ENCODE measurements at regions not wholly inside any gene's neighbourhood (a gene's known extent, or its start where the extent isn't known, plus 50 kb on each side); places are given as distances from the start of the nearest gene placed in this dataset.

DNA sequence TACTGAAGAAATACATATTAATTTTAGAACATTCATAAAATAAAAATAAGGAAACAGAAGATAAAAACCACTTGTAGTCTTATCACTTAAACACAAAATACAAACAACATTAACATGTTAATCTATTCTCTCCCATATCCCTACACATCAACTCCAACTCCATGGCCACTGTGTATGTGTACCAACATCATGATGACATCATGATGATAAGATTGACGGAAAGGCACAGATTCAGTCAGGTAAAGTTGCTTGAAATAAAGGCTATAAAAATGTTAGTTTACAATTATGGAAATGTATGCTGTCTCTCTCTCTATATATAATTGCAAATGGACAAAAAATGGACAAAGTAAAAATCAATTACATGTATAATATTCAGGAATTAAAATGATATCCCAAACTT is 388.5 kb upstream of the UBE2E3 start:
- TF ChIP-seq, protein P1, sequence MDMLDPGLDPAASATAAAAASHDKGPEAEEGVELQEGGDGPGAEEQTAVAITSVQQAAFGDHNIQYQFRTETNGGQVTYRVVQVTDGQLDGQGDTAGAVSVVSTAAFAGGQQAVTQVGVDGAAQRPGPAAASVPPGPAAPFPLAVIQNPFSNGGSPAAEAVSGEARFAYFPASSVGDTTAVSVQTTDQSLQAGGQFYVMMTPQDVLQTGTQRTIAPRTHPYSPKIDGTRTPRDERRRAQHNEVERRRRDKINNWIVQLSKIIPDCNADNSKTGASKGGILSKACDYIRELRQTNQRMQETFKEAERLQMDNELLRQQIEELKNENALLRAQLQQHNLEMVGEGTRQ (IDR thresholded peaks at IDR 0.05; ENCODE audit: low read depth, low read length), result no peak
- TF ChIP-seq MAFK (IDR thresholded peaks at IDR 0.05; ENCODE audit: low read depth, low read length), result no peak
- no peak for TF ChIP-seq MXI1 (IDR thresholded peaks at IDR 0.05; ENCODE audit: borderline replicate concordance, low read depth, low read length)
- no peak for TF ChIP-seq CHD1 (IDR thresholded peaks at IDR 0.05; ENCODE audit: low read depth, low read length)
- TF ChIP-seq RCOR1 (IDR thresholded peaks at IDR 0.05; ENCODE audit: insufficient replicate concordance, low read length), result no peak
- TF ChIP-seq CEBPB (IDR thresholded peaks at IDR 0.05; ENCODE audit: low read depth, low read length), result no peak
- TF ChIP-seq POLR2A (IDR thresholded peaks at IDR 0.05; ENCODE audit: low read depth, low read length), result no peak
- TF ChIP-seq, protein P2, sequence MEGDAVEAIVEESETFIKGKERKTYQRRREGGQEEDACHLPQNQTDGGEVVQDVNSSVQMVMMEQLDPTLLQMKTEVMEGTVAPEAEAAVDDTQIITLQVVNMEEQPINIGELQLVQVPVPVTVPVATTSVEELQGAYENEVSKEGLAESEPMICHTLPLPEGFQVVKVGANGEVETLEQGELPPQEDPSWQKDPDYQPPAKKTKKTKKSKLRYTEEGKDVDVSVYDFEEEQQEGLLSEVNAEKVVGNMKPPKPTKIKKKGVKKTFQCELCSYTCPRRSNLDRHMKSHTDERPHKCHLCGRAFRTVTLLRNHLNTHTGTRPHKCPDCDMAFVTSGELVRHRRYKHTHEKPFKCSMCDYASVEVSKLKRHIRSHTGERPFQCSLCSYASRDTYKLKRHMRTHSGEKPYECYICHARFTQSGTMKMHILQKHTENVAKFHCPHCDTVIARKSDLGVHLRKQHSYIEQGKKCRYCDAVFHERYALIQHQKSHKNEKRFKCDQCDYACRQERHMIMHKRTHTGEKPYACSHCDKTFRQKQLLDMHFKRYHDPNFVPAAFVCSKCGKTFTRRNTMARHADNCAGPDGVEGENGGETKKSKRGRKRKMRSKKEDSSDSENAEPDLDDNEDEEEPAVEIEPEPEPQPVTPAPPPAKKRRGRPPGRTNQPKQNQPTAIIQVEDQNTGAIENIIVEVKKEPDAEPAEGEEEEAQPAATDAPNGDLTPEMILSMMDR (conservative IDR thresholded peaks at IDR 0.05; ENCODE audit: low read depth, low read length), result no peak
- TF ChIP-seq BHLHE40 (IDR thresholded peaks at IDR 0.05; ENCODE audit: low read depth, low read length), result no peak
- TF ChIP-seq, protein P3, sequence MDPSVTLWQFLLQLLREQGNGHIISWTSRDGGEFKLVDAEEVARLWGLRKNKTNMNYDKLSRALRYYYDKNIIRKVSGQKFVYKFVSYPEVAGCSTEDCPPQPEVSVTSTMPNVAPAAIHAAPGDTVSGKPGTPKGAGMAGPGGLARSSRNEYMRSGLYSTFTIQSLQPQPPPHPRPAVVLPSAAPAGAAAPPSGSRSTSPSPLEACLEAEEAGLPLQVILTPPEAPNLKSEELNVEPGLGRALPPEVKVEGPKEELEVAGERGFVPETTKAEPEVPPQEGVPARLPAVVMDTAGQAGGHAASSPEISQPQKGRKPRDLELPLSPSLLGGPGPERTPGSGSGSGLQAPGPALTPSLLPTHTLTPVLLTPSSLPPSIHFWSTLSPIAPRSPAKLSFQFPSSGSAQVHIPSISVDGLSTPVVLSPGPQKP (IDR thresholded peaks at IDR 0.05; ENCODE audit: borderline replicate concordance, low read depth, low read length), result no peak
- no peak for TF ChIP-seq RFX5 (IDR thresholded peaks at IDR 0.05; ENCODE audit: low read depth, low read length)
- TF ChIP-seq FOS (IDR thresholded peaks at IDR 0.05; ENCODE audit: low read depth, low read length), result no peak
- TF ChIP-seq SMC3 (IDR thresholded peaks at IDR 0.05; ENCODE audit: low read depth, low read length), result no peak
- no peak for TF ChIP-seq NFE2L2 (IDR thresholded peaks at IDR 0.05; ENCODE audit: low read depth, low read length)
- no peak for TF ChIP-seq RAD21 (IDR thresholded peaks at IDR 0.05; ENCODE audit: low read length)
- TF ChIP-seq MAZ (IDR thresholded peaks at IDR 0.05; ENCODE audit: borderline replicate concordance, low read depth, low read length), result no peak
- DNase-seq, result no peak
- intact Hi-C loops (cut with micrococcal nuclease), result no loop called here
- Histone ChIP-seq H3K27me3 (ENCODE audit: control insufficient read depth, insufficient read depth, low read length) (no peaks in the 10 kb centered on the region), H4K8ac (ENCODE audit: low read depth in 2 of 2, low read length in 2 of 2) (no peak overlapping the region), H3K18ac (ENCODE audit: low read depth, low read length) (no peak overlapping the region), H3K4ac (ENCODE audit: low read depth, low read length) (no peak overlapping the region), H3K4me3 (ENCODE audit: insufficient read depth, low read depth, low read length) (no peak overlapping the region), H2BK20ac (ENCODE audit: low read depth, low read length) (no peak overlapping the region), H2AK5ac (ENCODE audit: low read depth, low read length) (no peak overlapping the region), H3K27ac (ENCODE audit: insufficient read depth, low read length) (no peak overlapping the region), H3K14ac (replicated peaks; ENCODE audit: low read depth, low read length) (no peak overlapping the region), H3K9me1 (ENCODE audit: insufficient read depth, low read length) (no peaks in the 10 kb centered on the region), H3K9me3 (ENCODE audit: control insufficient read depth, insufficient read depth, low read length) (no peaks in the 10 kb centered on the region), H4K20me1 (ENCODE audit: insufficient read depth, low read length) (no peaks in the 10 kb centered on the region), H3K56ac (ENCODE audit: extremely low read depth, insufficient read depth, low read length) (no peak overlapping the region), H3K4me1 (ENCODE audit: control insufficient read depth, insufficient read depth, low read length) (no peaks in the 10 kb centered on the region), H4K5ac (ENCODE audit: low read depth, low read length) (no peak overlapping the region), H2BK15ac (ENCODE audit: low read depth, low read length) (no peak overlapping the region), H4K91ac (ENCODE audit: insufficient read depth, low read depth, low read length) (no peak overlapping the region), H2BK5ac (ENCODE audit: low read depth, low read length, poor library complexity, severe bottlenecking) (no peak overlapping the region), H2AFZ (replicated peaks; ENCODE audit: low read length, poor library complexity) (no peak overlapping the region), H3K36me3 (ENCODE audit: control insufficient read depth, insufficient read depth, low read length) (no peaks in the 10 kb centered on the region), H3K4me2 (ENCODE audit: low read depth, low read length) (no peak overlapping the region), H3K79me1 (ENCODE audit: low read depth in 1 of 2, low read length in 2 of 2) (no peaks in the 10 kb centered on the region), H3K23ac (ENCODE audit: low read depth, low read length) (no peak overlapping the region), H3K9ac (ENCODE audit: low read depth, low read length) (no peak overlapping the region), H2AK9ac (replicated peaks; ENCODE audit: low read depth, low read length, poor library complexity) (no peak overlapping the region), H2BK120ac (ENCODE audit: low read depth, low read length) (no peak overlapping the region)
- no TSS peak for BruUV-seq (replicated peaks)
- in situ Hi-C loops (cut with MboI; ENCODE audit: low sequenced_read_pairs), result no loop called here
- ATAC-seq (ENCODE audit: low read depth), result no peak
- dilution Hi-C loops (cut with HindIII; ENCODE audit: low sequenced_read_pairs, unreplicated experiment), result no loop called here
- CTCF ChIA-PET, result no interaction called here
- no CpG with 5 or more reads among the region's 1 CpG for WGBS, 2 experiments (ENCODE audit: extremely low coverage in 2 of 2, insufficient read length in 1 of 2)
- POLR2A ChIA-PET (ENCODE audit: unreplicated experiment), result no interaction called here
